HL-60 (cell line): ENCODE measurements at regions not wholly inside any gene's neighbourhood (a gene's known extent, or its start where the extent isn't known, plus 50 kb on each side); places are given as distances from the start of the nearest gene placed in this dataset.

Experiments used
- DNase-seq, 2 experiments: peaks; one replicate each; pipeline ENCODE4 v3.0.0-alpha.2; 2010 to 2020; ENCODE audit warnings: low read depth in 1 of 2, low spot score in 1 of 2
- H3K27ac ChIP-seq: fragments of 250-450 bp; sonication (Bioruptor Pico); replicated peaks from 2 replicates; pipeline ENCODE4 v1.5.1; 2020; ENCODE audit warnings: mild to moderate bottlenecking, moderate library complexity
- H3K27me3 ChIP-seq: fragments of 250-450 bp; sonication (Bioruptor Pico); 2 replicates; pipeline ENCODE4 v1.5.1; 2021; ENCODE audit warnings: mild to moderate bottlenecking, moderate library complexity; ENCODE audit not compliant: insufficient read depth, poor library complexity, severe bottlenecking
- H3K4me3 ChIP-seq: replicated peaks from 2 replicates; pipeline ENCODE4 v1.5.1; 2011; ENCODE audit warnings: mild to moderate bottlenecking, control low read depth, low read length; ENCODE audit not compliant: insufficient read depth
- GABPA ChIP-seq: IDR thresholded peaks from 2 replicates; pipeline ENCODE4 v1.6.1; 2012; ENCODE audit warnings: low read depth
- POLR2AphosphoS5 ChIP-seq: IDR thresholded peaks from 2 replicates; pipeline ENCODE4 v1.6.1; 2012; ENCODE audit warnings: low read depth
- REST ChIP-seq: IDR thresholded peaks from 2 replicates; pipeline ENCODE4 v1.6.1; 2012; ENCODE audit warnings: low read depth; ENCODE audit not compliant: insufficient replicate concordance
- SPI1 ChIP-seq: IDR thresholded peaks from 2 replicates; pipeline ENCODE4 v1.6.1; 2012; ENCODE audit warnings: low read depth, mild to moderate bottlenecking, borderline replicate concordance
- TF ChIP-seq, protein P1 (sequence below): IDR thresholded peaks from one replicate; pipeline ENCODE4 v1.5.1; 2011; ENCODE audit warnings: low read length, control low read depth, inconsistent platforms; ENCODE audit not compliant: insufficient read depth

GRCh38 chr4:153852501-153852900 lies 63.6 kb upstream of the SFRP2 start:
- TF ChIP-seq GABPA (no peak), POLR2AphosphoS5 (no peak), REST (no peak), SPI1 (no peak)
- TF ChIP-seq, protein P1, sequence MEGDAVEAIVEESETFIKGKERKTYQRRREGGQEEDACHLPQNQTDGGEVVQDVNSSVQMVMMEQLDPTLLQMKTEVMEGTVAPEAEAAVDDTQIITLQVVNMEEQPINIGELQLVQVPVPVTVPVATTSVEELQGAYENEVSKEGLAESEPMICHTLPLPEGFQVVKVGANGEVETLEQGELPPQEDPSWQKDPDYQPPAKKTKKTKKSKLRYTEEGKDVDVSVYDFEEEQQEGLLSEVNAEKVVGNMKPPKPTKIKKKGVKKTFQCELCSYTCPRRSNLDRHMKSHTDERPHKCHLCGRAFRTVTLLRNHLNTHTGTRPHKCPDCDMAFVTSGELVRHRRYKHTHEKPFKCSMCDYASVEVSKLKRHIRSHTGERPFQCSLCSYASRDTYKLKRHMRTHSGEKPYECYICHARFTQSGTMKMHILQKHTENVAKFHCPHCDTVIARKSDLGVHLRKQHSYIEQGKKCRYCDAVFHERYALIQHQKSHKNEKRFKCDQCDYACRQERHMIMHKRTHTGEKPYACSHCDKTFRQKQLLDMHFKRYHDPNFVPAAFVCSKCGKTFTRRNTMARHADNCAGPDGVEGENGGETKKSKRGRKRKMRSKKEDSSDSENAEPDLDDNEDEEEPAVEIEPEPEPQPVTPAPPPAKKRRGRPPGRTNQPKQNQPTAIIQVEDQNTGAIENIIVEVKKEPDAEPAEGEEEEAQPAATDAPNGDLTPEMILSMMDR = no peak

GRCh38 chr4:153850533-153851280 lies 61.8 kb upstream of the SFRP2 start:
- H3K27ac ChIP-seq = no peak overlapping the region
- no peak overlapping the region for H3K4me3 ChIP-seq
- TF ChIP-seq GABPA (no peak), REST (no peak), SPI1 (no peak), POLR2AphosphoS5 (no peak)
- TF ChIP-seq, protein P1 = no peak
- H3K27me3 ChIP-seq = no peaks in the 10 kb centered on the region
- DNase-seq = no peak

More at GRCh38 chr4:153852501-153852900, 63.6 kb upstream of the SFRP2 start:
- Histone ChIP-seq H3K27ac (no peak overlapping the region), H3K27me3 (no peaks in the 10 kb centered on the region), H3K4me3 (no peak overlapping the region)
- no peak for DNase-seq

GRCh38 chr4:153844144-153844543 lies 55.3 kb upstream of the SFRP2 start:
- TF ChIP-seq REST (no peak), SPI1 (no peak), POLR2AphosphoS5 (no peak), GABPA (no peak)
- TF ChIP-seq, protein P1 = no peak
- DNase-seq = no peak
- no peaks in the 10 kb centered on the region for H3K27me3 ChIP-seq
- H3K27ac ChIP-seq = no peak overlapping the region
- no peak overlapping the region for H3K4me3 ChIP-seq
